HepG2 (cell line): ENCODE measurements at regions not wholly inside any gene's neighbourhood (a gene's known extent, or its start where the extent isn't known, plus 50 kb on each side); places are given as distances from the start of the nearest gene placed in this dataset.

Experiments used
- ATAC-seq: fragments of 200-7000 bp; cut with Tn5 transposase; 3 replicates; pipeline ENCODE4 v1.9.1; 2020; ENCODE audit warnings: mild to moderate bottlenecking, moderate library complexity
- BruUV-seq: library from RNA; stranded (reverse); fragments of 400-500 nt; replicated peaks from 2 replicates; lab custom pipeline; 2021; lab: Mats Ljungman, UMichigan
- CTCF ChIA-PET: fragments of 300-600 bp; formaldehyde crosslinking; extraction: SDS; loops from one replicate; lab custom pipeline; 2021; ENCODE audit warnings: low total read pairs, inconsistent platforms, low intra/inter-chr PET ratio; lab: Yijun Ruan, JAX
- POLR2A ChIA-PET: fragments of 350-600 bp; sonication (Branson Sonifier 250); formaldehyde crosslinking; loops from one replicate; lab custom pipeline; 2020; ENCODE audit warnings: antibody characterized with exemption, inconsistent platforms; lab: Yijun Ruan, JAX
- DNase-seq: peaks from one replicate; pipeline ENCODE4 v3.0.0-alpha.2; 2015; ENCODE audit warnings: low spot score
- FAIRE-seq: peaks from 3 replicates; lab custom pipeline; 2011; peaks lifted over from hg19 to GRCh38; lab: Jason Lieb, UNC
- H2AFZ ChIP-seq: one replicate; pipeline ENCODE4 v1.6.1; 2011; ENCODE audit warnings: low read length, inconsistent platforms
- H3K27ac ChIP-seq: fragments of 300-600 bp; 3 replicates; pipeline ENCODE4 v1.8.0; 2011; ENCODE audit warnings: mixed run types, mild to moderate bottlenecking, mixed read lengths, low read length, inconsistent platforms; ENCODE audit not compliant: insufficient read depth; ENCODE audit errors: extremely low read length
- H3K27me3 ChIP-seq, 2 experiments: fragments of 200-600 bp in 1 of 2; 2 replicates in 1 of 2; 3 replicates in 1 of 2; pipeline versions ENCODE4 v1.6.0 to v1.8.0; 2011; ENCODE audit warnings: low read length in 2 of 2, mild to moderate bottlenecking in 2 of 2, moderate library complexity in 2 of 2, inconsistent platforms in 1 of 2; ENCODE audit not compliant: insufficient read depth in 2 of 2, control insufficient read depth in 1 of 2
- H3K36me3 ChIP-seq, 2 experiments: fragments of 200-600 bp in 1 of 2; replicated peaks in 1 of 2; 2 replicates in 1 of 2; 3 replicates in 1 of 2; pipeline versions ENCODE4 v1.5.1 to v1.8.0; 2011; ENCODE audit warnings: low read length in 2 of 2, inconsistent platforms in 1 of 2; ENCODE audit not compliant: insufficient read depth in 2 of 2, control insufficient read depth in 1 of 2
- H3K4me1 ChIP-seq: 2 replicates; pipeline ENCODE4 v1.5.1; 2012; ENCODE audit warnings: low read length, inconsistent platforms; ENCODE audit not compliant: insufficient read depth
- H3K4me2 ChIP-seq: 2 replicates; pipeline ENCODE4 v1.6.0; 2011; ENCODE audit warnings: low read depth, low read length, inconsistent platforms
- H3K4me3 ChIP-seq, 3 experiments: fragments of 200-600 bp in 1 of 3; sonication (generic), shearing (Covaris generic) in 1 of 3; replicated peaks in 1 of 3; 2 replicates each; pipeline ENCODE4 v1.5.1; 2011 to 2016; ENCODE audit warnings: low read length in 3 of 3, inconsistent platforms in 2 of 3, low read depth in 2 of 3, mild to moderate bottlenecking in 2 of 3, control low read depth in 1 of 3, mixed read lengths in 1 of 3; ENCODE audit not compliant: insufficient read depth in 1 of 3
- H3K79me2 ChIP-seq: one replicate; pipeline ENCODE4 v1.6.1; 2011; ENCODE audit warnings: low read length, inconsistent platforms; ENCODE audit not compliant: insufficient read depth
- H3K9ac ChIP-seq: 2 replicates; pipeline ENCODE4 v1.6.0; 2011; ENCODE audit warnings: mild to moderate bottlenecking, low read depth, low read length, inconsistent platforms; ENCODE audit not compliant: insufficient read depth
- H3K9me3 ChIP-seq: 2 replicates; pipeline ENCODE4 v1.5.1; 2012; ENCODE audit warnings: mild to moderate bottlenecking, low read length
- H4K20me1 ChIP-seq: 2 replicates; pipeline ENCODE4 v1.6.0; 2011; ENCODE audit warnings: inconsistent platforms, mild to moderate bottlenecking, low read length, moderate library complexity; ENCODE audit not compliant: insufficient read depth
- CEBPB ChIP-seq: IDR thresholded peaks from 2 replicates; pipeline ENCODE4 v1.6.1; 2011; ENCODE audit warnings: low read depth, low read length, improper control_type of control experiment, borderline replicate concordance
- EZH2 ChIP-seq: conservative IDR thresholded peaks from 2 replicates; pipeline ENCODE4 v1.6.1; 2012; ENCODE audit warnings: mild to moderate bottlenecking, low read depth, low read length, moderate library complexity
- JARID2 ChIP-seq: sonication (generic); formaldehyde crosslinking; IDR thresholded peaks from 2 replicates; pipeline ENCODE4 v1.8.1; 2023; ENCODE audit warnings: missing genetic modification reagents, inconsistent platforms; ENCODE audit not compliant: insufficient replicate concordance
- JDP2 ChIP-seq: sonication (generic); formaldehyde crosslinking; IDR thresholded peaks from 2 replicates; pipeline ENCODE4 v1.8.1; 2022; ENCODE audit warnings: missing genetic modification reagents, borderline replicate concordance
- NFATC3 ChIP-seq: sonication (generic); formaldehyde crosslinking; IDR thresholded peaks from 2 replicates; pipeline ENCODE4 v1.5.1; 2020; ENCODE audit warnings: mild to moderate bottlenecking, missing genetic modification reagents
- TCF7L2 ChIP-seq: IDR thresholded peaks from 2 replicates; pipeline ENCODE4 v1.6.1; 2011; ENCODE audit warnings: mild to moderate bottlenecking, low read depth, low read length, moderate library complexity
- UBTF ChIP-seq: sonication (generic); formaldehyde crosslinking; IDR thresholded peaks from 2 replicates; pipeline ENCODE4 v1.4.0; 2020; ENCODE audit warnings: mild to moderate bottlenecking, missing genetic modification reagents
- YY1 ChIP-seq: IDR thresholded peaks from 2 replicates; pipeline ENCODE4 v1.6.1; 2011; ENCODE audit warnings: low read length, low read depth, moderate library complexity, mild to moderate bottlenecking; ENCODE audit not compliant: insufficient read depth, insufficient replicate concordance
- ZBTB43 ChIP-seq: sonication (generic); formaldehyde crosslinking; conservative IDR thresholded peaks from 2 replicates; pipeline ENCODE4 v1.4.0; 2020; ENCODE audit warnings: missing genetic modification reagents
- ZNF432 ChIP-seq: sonication (generic); formaldehyde crosslinking; IDR thresholded peaks from 2 replicates; pipeline ENCODE4 v1.5.0; 2020; ENCODE audit warnings: missing genetic modification reagents, mild to moderate bottlenecking, borderline replicate concordance
- WGBS: methylation state at CpG from one replicate; pipeline ENCODE4 v1.1.6; 2017; ENCODE audit warnings: low lambda C conversion rate; 5-methylcytosine and 5-hydroxymethylcytosine counted together
- in situ Hi-C: cut with HindIII; loops from 2 replicates; pipeline ENCODE4 v1.10.0; 2017; ENCODE audit warnings: low pct_unique_long_range_greater_than_20kb; ENCODE audit not compliant: extremely low pct_ligation_motif_present
- intact Hi-C: fragments of 100-400 bp; cut with micrococcal nuclease; formaldehyde crosslinking; loops from one replicate; pipeline ENCODE4 v1.10.0; 2022; ENCODE audit not compliant: unreplicated experiment

DNA sequence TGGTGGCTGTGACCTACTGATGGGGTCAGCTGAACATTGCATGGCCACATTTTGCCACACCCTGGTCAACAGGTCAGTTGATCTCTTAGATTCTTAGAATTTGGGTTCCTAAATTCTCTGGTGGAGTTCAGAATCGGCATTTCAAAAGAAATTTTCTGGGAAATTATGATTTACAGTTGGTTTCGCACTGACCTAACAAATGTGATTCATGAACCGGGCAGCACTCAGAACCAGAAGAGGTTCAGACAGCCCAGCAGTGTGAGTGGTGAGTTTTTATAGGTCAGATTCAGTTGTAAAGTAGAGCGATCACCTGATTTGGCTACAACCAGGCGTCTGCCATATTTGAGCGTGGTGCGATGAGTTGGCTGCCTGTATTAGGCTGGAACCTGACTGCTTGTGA, 163.7 kb upstream of the GAS1 start:
- no peak overlapping the region for H3K4me2 ChIP-seq
- H3K4me1 ChIP-seq, result no peaks in the 10 kb centered on the region
- ATAC-seq (no peak), DNase-seq (no peak), FAIRE-seq (no peak)
- no peaks in the 10 kb centered on the region for H3K36me3 ChIP-seq
- in situ Hi-C loops, result no loop called here
- 23% methylated on average over 5 of the region's 7 CpGs for WGBS
- no peaks in the 10 kb centered on the region; a peak in 1 of 5 replicates for H3K27me3 ChIP-seq
- TF ChIP-seq ZBTB43, result no peak
- TF ChIP-seq NFATC3 (CRISPR knock-in tag), result no peak
- no peak for TF ChIP-seq TCF7L2
- TF ChIP-seq JDP2, result no peak
- TF ChIP-seq UBTF (CRISPR knock-in tag), result no peak
- no peak for TF ChIP-seq CEBPB
- TF ChIP-seq EZH2, result no peak
- TF ChIP-seq ZNF432 (CRISPR knock-in tag), result no peak
- TF ChIP-seq YY1, result no peak
- TF ChIP-seq JARID2 (CRISPR knock-in tag), result no peak
- POLR2A ChIA-PET, result no interaction called here
- intact Hi-C loops, result loop anchor here (5.0 kb wide), 1 partner anchor 484 kb away; no protein-coding TSS in a partner anchor
- H3K79me2 ChIP-seq, result no peaks in the 10 kb centered on the region
- no TSS peak for BruUV-seq
- H3K9ac ChIP-seq, result no peak overlapping the region
- H3K27ac ChIP-seq, result no peak overlapping the region
- no peaks in the 10 kb centered on the region for H3K9me3 ChIP-seq
- H4K20me1 ChIP-seq, result no peaks in the 10 kb centered on the region
- H2AFZ ChIP-seq, result no peak overlapping the region
- CTCF ChIA-PET, result no interaction called here
- no peak overlapping the region for H3K4me3 ChIP-seq
